IMR-90 (cell line): ENCODE measurements at regions not wholly inside any gene's neighbourhood (a gene's known extent, or its start where the extent isn't known, plus 50 kb on each side); places are given as distances from the start of the nearest gene placed in this dataset.

ENCODE experiments used
- CEBPB ChIP-seq: IDR thresholded peaks from 2 replicates; pipeline ENCODE4 v1.6.1; 2012; ENCODE audit warnings: low read depth, low read length, improper control_type of control experiment
- CHD1 ChIP-seq: IDR thresholded peaks from 2 replicates; pipeline ENCODE4 v1.6.1; 2012; ENCODE audit warnings: low read depth, low read length, improper control_type of control experiment
- CTCF ChIP-seq: conservative IDR thresholded peaks from 2 replicates; pipeline ENCODE4 v1.5.1; 2012; ENCODE audit warnings: mild to moderate bottlenecking, low read depth, low read length, improper control_type of control experiment
- ELK1 ChIP-seq: fragments of 150-350 bp; IDR thresholded peaks from 2 replicates; pipeline ENCODE4 v1.6.1; 2016; ENCODE audit warnings: low read depth, mild to moderate bottlenecking, low read length, moderate library complexity, borderline replicate concordance
- MAZ ChIP-seq: IDR thresholded peaks from 2 replicates; pipeline ENCODE4 v1.6.1; 2012; ENCODE audit warnings: low read depth, mild to moderate bottlenecking, low read length, improper control_type of control experiment, moderate library complexity, borderline replicate concordance
- MXI1 ChIP-seq: IDR thresholded peaks from 2 replicates; pipeline ENCODE4 v1.6.1; 2012; ENCODE audit warnings: low read depth, mild to moderate bottlenecking, low read length, moderate library complexity, borderline replicate concordance
- POLR2A ChIP-seq: IDR thresholded peaks from 2 replicates; pipeline ENCODE4 v1.6.1; 2012; ENCODE audit warnings: mild to moderate bottlenecking, low read depth, low read length
- RAD21 ChIP-seq: IDR thresholded peaks from 2 replicates; pipeline ENCODE4 v1.6.1; 2012; ENCODE audit warnings: low read length, improper control_type of control experiment
- RFX5 ChIP-seq: IDR thresholded peaks from 2 replicates; pipeline ENCODE4 v1.8.0; 2012; ENCODE audit warnings: low read depth, mild to moderate bottlenecking, low read length, moderate library complexity
- SMC3 ChIP-seq: fragments of 150-350 bp; IDR thresholded peaks from 2 replicates; pipeline ENCODE4 v1.6.1; 2016; ENCODE audit warnings: low read depth, mild to moderate bottlenecking, antibody characterized with exemption, low read length, moderate library complexity
- USF2 ChIP-seq: fragments of 150-350 bp; IDR thresholded peaks from 2 replicates; pipeline ENCODE4 v1.6.1; 2017; ENCODE audit warnings: mild to moderate bottlenecking, antibody characterized with exemption, low read length, low read depth

- TF ChIP-seq CTCF (no peak), POLR2A (no peak), RAD21 (no peak), ELK1 (no peak), MAZ (no peak), CHD1 (no peak), SMC3 (no peak), USF2 (no peak), CEBPB (no peak), MXI1 (no peak), RFX5 (no peak)
Measured at GRCh38 chr5:28512648-28513047, 1474.3 kb upstream of the CDH9 start.
